Calu3 (cell line): ENCODE measurements at regions not wholly inside any gene's neighbourhood (a gene's known extent, or its start where the extent isn't known, plus 50 kb on each side); places are given as distances from the start of the nearest gene placed in this dataset.

Source experiments
- BruUV-seq: library from RNA; stranded (reverse); fragments of 400-500 nt; replicated peaks from 2 replicates; lab custom pipeline; 2021; lab: Mats Ljungman, UMichigan
- CTCF ChIA-PET: fragments of 300-600 bp; sonication (Branson Sonifier 250); formaldehyde crosslinking; loops from one replicate; lab custom pipeline; 2022; ENCODE audit warnings: antibody characterized with exemption; lab: Charles Lee
- DNase-seq: peaks from one replicate; pipeline ENCODE4 v3.0.0; 2022
- H3K27ac Mint-ChIP-seq: one replicate; pipeline ENCODE4 v1.8.0; 2022; ENCODE audit warnings: mixed read lengths; ENCODE audit not compliant: unreplicated experiment
- H3K27me3 Mint-ChIP-seq: one replicate; pipeline ENCODE4 v1.8.0; 2022; ENCODE audit warnings: mixed read lengths; ENCODE audit not compliant: unreplicated experiment
- H3K36me3 Mint-ChIP-seq: one replicate; pipeline ENCODE4 v1.8.0; 2022; ENCODE audit warnings: mild to moderate bottlenecking, moderate library complexity, mixed read lengths; ENCODE audit not compliant: insufficient read depth, unreplicated experiment
- H3K4me1 Mint-ChIP-seq: one replicate; pipeline ENCODE4 v1.8.0; 2022; ENCODE audit warnings: mild to moderate bottlenecking, low read depth, mixed read lengths; ENCODE audit not compliant: unreplicated experiment
- H3K4me3 Mint-ChIP-seq: one replicate; pipeline ENCODE4 v1.8.0; 2022; ENCODE audit warnings: mild to moderate bottlenecking, low read depth, moderate library complexity, mixed read lengths; ENCODE audit not compliant: unreplicated experiment
- H3K9me3 Mint-ChIP-seq: one replicate; pipeline ENCODE4 v1.8.0; 2022; ENCODE audit warnings: low read depth, mixed read lengths; ENCODE audit not compliant: unreplicated experiment
- CTCF ChIP-seq: fragments of 200-600 bp; IDR thresholded peaks from one replicate; pipeline ENCODE4 v1.8.0; 2022; ENCODE audit warnings: antibody characterized with exemption; ENCODE audit not compliant: unreplicated experiment
- intact Hi-C: fragments of 100-400 bp; cut with micrococcal nuclease; formaldehyde crosslinking; loops from one replicate; pipeline ENCODE4 v1.10.0; 2022; ENCODE audit not compliant: unreplicated experiment

DNA sequence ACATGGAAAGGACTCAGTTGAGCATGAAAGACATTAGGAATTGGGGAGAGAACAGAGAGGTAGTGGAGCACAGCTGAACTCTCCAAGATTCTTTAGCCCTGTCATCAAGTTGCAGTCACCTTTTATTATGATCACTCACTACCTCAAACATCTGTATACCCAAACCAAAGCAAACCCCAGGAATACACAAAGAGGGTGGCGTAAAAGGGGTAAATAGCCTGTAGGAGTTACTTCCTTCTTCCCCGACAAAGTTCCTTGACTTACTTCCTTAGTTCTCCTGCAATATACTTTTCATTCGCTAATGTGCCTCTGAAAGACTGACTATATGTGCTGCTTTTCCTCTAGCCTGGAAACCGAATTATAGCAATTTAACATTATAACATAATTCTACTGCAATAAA lies 159.9 kb downstream of the SPRY1 start:
- peaks cover 72% of the 10 kb centered on the region for H3K4me1 Mint-ChIP-seq
- no peak for TF ChIP-seq CTCF
- peaks cover 12% of the 10 kb centered on the region for H3K36me3 Mint-ChIP-seq
- BruUV-seq: no TSS peak
- CTCF ChIA-PET: interaction anchor here (2.1 kb wide), 1 partner anchor 32 kb away, joined by 6 read pairs; no protein-coding TSS in a partner anchor
- intact Hi-C loops: loop anchor here (5.0 kb wide), 2 partner anchors 139 to 556 kb away; no protein-coding TSS in a partner anchor
- no peak for DNase-seq
- H3K9me3 Mint-ChIP-seq: no peaks in the 10 kb centered on the region
- H3K27me3 Mint-ChIP-seq: no peaks in the 10 kb centered on the region
- no peak overlapping the region for H3K4me3 Mint-ChIP-seq
- peak overlapping the region; percentile 90 for H3K27ac Mint-ChIP-seq

GRCh38 chr4:123557857-123558536 lies 161.4 kb downstream of the SPRY1 start:
- no peaks in the 10 kb centered on the region for H3K9me3 Mint-ChIP-seq
- no peak overlapping the region for H3K27ac Mint-ChIP-seq
- TF ChIP-seq CTCF: no peak
- intact Hi-C loops: loop anchor here (5.0 kb wide), 2 partner anchors 141 to 554 kb away; no protein-coding TSS in a partner anchor
- CTCF ChIA-PET: interaction anchor here (0.6 kb wide), 1 partner anchor 27 kb away, joined by 3 read pairs; no protein-coding TSS in a partner anchor
- peaks cover 12% of the 10 kb centered on the region for H3K36me3 Mint-ChIP-seq
- H3K4me1 Mint-ChIP-seq: peaks cover 69% of the 10 kb centered on the region
- BruUV-seq: no TSS peak
- no peak for DNase-seq
- no peak overlapping the region for H3K4me3 Mint-ChIP-seq
- no peaks in the 10 kb centered on the region for H3K27me3 Mint-ChIP-seq

GRCh38 chr4:123558865-123559264 lies 162.3 kb downstream of the SPRY1 start:
- no peaks in the 10 kb centered on the region for H3K27me3 Mint-ChIP-seq
- DNase-seq: no peak
- H3K36me3 Mint-ChIP-seq: peaks cover 5% of the 10 kb centered on the region
- peaks cover 67% of the 10 kb centered on the region for H3K4me1 Mint-ChIP-seq
- intact Hi-C loops: loop anchor here (5.0 kb wide), 2 partner anchors 142 to 553 kb away; no protein-coding TSS in a partner anchor
- H3K9me3 Mint-ChIP-seq: no peaks in the 10 kb centered on the region
- BruUV-seq: no TSS peak
- CTCF ChIA-PET: no interaction called here
- H3K4me3 Mint-ChIP-seq: no peak overlapping the region
- H3K27ac Mint-ChIP-seq: peak overlapping the region; percentile 44
- TF ChIP-seq CTCF: no peak

DNA sequence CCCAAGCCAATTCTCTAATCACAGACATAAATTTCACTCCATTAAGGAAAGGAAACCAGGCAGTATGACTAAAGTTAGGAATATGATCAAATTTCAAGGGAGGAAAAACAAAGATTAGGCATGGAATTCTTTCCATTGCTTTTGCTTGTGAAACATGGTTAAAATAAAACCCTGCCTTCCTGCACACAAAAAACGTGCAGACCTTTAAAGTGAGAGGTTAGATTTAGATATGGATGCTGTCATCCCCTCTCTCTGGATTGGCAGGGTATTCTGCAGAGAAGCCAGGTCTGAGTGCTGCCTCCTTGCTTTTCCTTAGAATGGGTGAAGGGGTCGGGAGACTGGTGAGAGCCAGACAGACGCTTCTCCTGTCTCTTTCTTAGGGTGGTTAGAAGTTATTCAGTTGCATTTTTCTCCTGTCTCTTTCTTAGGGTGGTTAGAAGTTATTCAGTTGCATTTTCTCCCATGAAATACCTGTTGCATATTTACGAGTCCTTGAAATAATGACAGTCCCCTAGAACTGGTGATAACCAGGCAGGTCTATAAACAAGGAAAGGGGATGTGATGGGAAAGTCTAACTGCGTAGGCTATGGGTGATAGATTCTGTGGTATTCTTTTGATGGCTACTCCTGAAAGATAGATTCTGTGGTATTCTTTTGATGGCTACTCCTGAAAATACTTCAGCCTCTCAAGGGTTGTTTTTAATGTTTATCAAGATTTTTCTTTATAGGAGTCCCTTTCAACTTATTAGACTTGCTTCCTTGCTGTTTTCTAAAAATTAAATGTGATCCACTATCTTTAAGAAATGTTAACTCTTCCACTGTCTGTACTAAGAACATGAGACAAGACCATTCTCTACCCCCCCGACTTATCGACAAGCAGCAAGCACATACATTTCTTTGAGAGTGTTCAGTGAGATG lies 163.6 kb downstream of the SPRY1 start:
- TF ChIP-seq CTCF: no peak
- Mint-ChIP-seq H3K4me1 (peaks cover 63% of the 10 kb centered on the region), H3K27ac (peak overlapping the region; percentile 50), H3K27me3 (no peaks in the 10 kb centered on the region), H3K9me3 (no peaks in the 10 kb centered on the region), H3K4me3 (peak overlapping the region; percentile 13), H3K36me3 (no peaks in the 10 kb centered on the region)
- BruUV-seq: no TSS peak
- intact Hi-C loops: loop anchor here (5.0 kb wide), 2 partner anchors 143 to 552 kb away; no protein-coding TSS in a partner anchor
- CTCF ChIA-PET: no interaction called here
- no peak for DNase-seq
